Testis (tissue), 2 donors: ENCODE measurements at regions not wholly inside any gene's neighbourhood (a gene's known extent, or its start where the extent isn't known, plus 50 kb on each side); places are given as distances from the start of the nearest gene placed in this dataset.

ENCODE experiments used
- CTCF ChIP-seq, 3 experiments: fragments of 450-650 bp in 2 of 3; fragments of 200-600 bp in 1 of 3; sonication (generic) in 1 of 3; IDR thresholded peaks; one replicate each; pipeline ENCODE4 v1.5.1; 2016 to 2019; ENCODE audit warnings: antibody characterized with exemption in 3 of 3, mild to moderate bottlenecking in 2 of 3, moderate library complexity in 1 of 3
- POLR2A ChIP-seq: fragments of 450-650 bp; IDR thresholded peaks from one replicate; pipeline ENCODE4 v1.6.1; 2017; ENCODE audit warnings: antibody characterized with exemption, mild to moderate bottlenecking, moderate library complexity

- TF ChIP-seq CTCF (IDR thresholded peaks at IDR 0.05) (no peak), POLR2A (no peak)
Observed at GRCh38 chr22:48578138-48579042, 1249.3 kb downstream of the BRD1 start.
